CD4-positive, alpha-beta T cell (primary cell): ENCODE measurements at regions not wholly inside any gene's neighbourhood (a gene's known extent, or its start where the extent isn't known, plus 50 kb on each side); places are given as distances from the start of the nearest gene placed in this dataset.

Experiments used
- ATAC-seq: fragments of 200-7000 bp; cut with Tn5 transposase; one replicate; pipeline ENCODE4 v1.10.0; 2022; ENCODE audit warnings: mild to moderate bottlenecking; ENCODE audit not compliant: poor library complexity
- CTCF ChIA-PET: fragments of 350-600 bp; sonication (Branson Sonifier 250); formaldehyde crosslinking; loops from one replicate; lab custom pipeline; 2021; ENCODE audit warnings: antibody characterized with exemption, inconsistent platforms; lab: Charles Lee
- POLR2A ChIA-PET: fragments of 350-600 bp; sonication (Branson Sonifier 250); formaldehyde crosslinking; loops from one replicate; lab custom pipeline; 2021; ENCODE audit warnings: antibody characterized with exemption, inconsistent platforms; lab: Charles Lee
- DNase-seq, 14 experiments: peaks; one replicate each; pipeline ENCODE4 v3.0.0-alpha.2; 2013 to 2020; ENCODE audit warnings: mixed read lengths in 2 of 14
- H3K27ac ChIP-seq, 2 donors: one replicate each; pipeline versions ENCODE4 v1.5.1 to v1.7.0; 2013; ENCODE audit warnings: low read length in 2 of 2, low read depth in 1 of 2, mild to moderate bottlenecking in 1 of 2
- H3K27me3 ChIP-seq, 2 experiments: 1 replicate in 1 of 2; 2 replicates in 1 of 2; pipeline versions ENCODE4 v1.6.1 to v1.7.0; 2013; ENCODE audit warnings: low read length in 2 of 2, control low read depth in 1 of 2, mild to moderate bottlenecking in 1 of 2, moderate library complexity in 1 of 2; ENCODE audit not compliant: insufficient read depth in 2 of 2, control insufficient read depth in 1 of 2
- H3K36me3 ChIP-seq: one replicate; pipeline ENCODE4 v1.6.1; 2013; ENCODE audit warnings: low read length, control low read depth; ENCODE audit not compliant: insufficient read depth
- H3K4me1 ChIP-seq: one replicate; pipeline ENCODE4 v1.6.1; 2013; ENCODE audit warnings: low read length, control low read depth; ENCODE audit not compliant: insufficient read depth
- H3K4me3 ChIP-seq: one replicate; pipeline ENCODE4 v1.5.1; 2013; ENCODE audit warnings: mild to moderate bottlenecking, low read length, moderate library complexity
- H3K9me3 ChIP-seq, 2 experiments: 1 replicate in 1 of 2; 2 replicates in 1 of 2; pipeline versions ENCODE4 v1.6.1 to v1.7.0; 2013; ENCODE audit warnings: low read length in 2 of 2, mild to moderate bottlenecking in 2 of 2, control low read depth in 1 of 2, moderate library complexity in 1 of 2; ENCODE audit not compliant: control insufficient read depth in 1 of 2, insufficient read depth in 1 of 2
- H3K27ac Mint-ChIP-seq: one replicate; pipeline ENCODE4 v1.8.0; 2020; ENCODE audit warnings: mixed read lengths
- H3K27me3 Mint-ChIP-seq: one replicate; pipeline ENCODE4 v1.8.0; 2021; ENCODE audit warnings: mixed read lengths
- H3K36me3 Mint-ChIP-seq: one replicate; pipeline ENCODE4 v1.8.0; 2021; ENCODE audit warnings: low read depth, mixed read lengths
- H3K4me1 Mint-ChIP-seq: one replicate; pipeline ENCODE4 v1.8.0; 2021; ENCODE audit warnings: low read depth, mixed read lengths
- H3K4me3 Mint-ChIP-seq: one replicate; pipeline ENCODE4 v1.8.0; 2020; ENCODE audit warnings: mild to moderate bottlenecking, mixed read lengths
- H3K9me3 Mint-ChIP-seq: one replicate; pipeline ENCODE4 v1.8.0; 2020; ENCODE audit warnings: mixed read lengths
- CTCF ChIP-seq: fragments of 200-600 bp; IDR thresholded peaks from one replicate; pipeline ENCODE4 v1.8.0; 2022; ENCODE audit warnings: antibody characterized with exemption, mild to moderate bottlenecking
- intact Hi-C, 2 experiments: fragments of 100-400 bp; cut with DNase I in 1 of 2; cut with micrococcal nuclease in 1 of 2; formaldehyde crosslinking; loops; one replicate each; pipeline versions ENCODE4 v1.15.1 to v1.9.0; 2023 to 2025; cut with DNase I, micrococcal nuclease

GRCh38 chr3:101984356-101984755 is 135.0 kb downstream of the NFKBIZ start:
- Histone ChIP-seq H3K4me1 (peaks cover 6% of the 10 kb centered on the region), H3K9me3 (no peaks in the 10 kb centered on the region), H3K4me3 (no peak overlapping the region), H3K27ac (no peak overlapping the region), H3K36me3 (no peaks in the 10 kb centered on the region), H3K27me3 (no peaks in the 10 kb centered on the region)
- Mint-ChIP-seq H3K9me3 (peaks cover 3% of the 10 kb centered on the region), H3K27me3 (no peaks in the 10 kb centered on the region), H3K4me3 (no peak overlapping the region), H3K36me3 (no peaks in the 10 kb centered on the region), H3K27ac (no peak overlapping the region), H3K4me1 (peaks cover under 1% of the 10 kb centered on the region)
- POLR2A ChIA-PET: no interaction called here
- intact Hi-C loops: no loop called here
- no peak for TF ChIP-seq CTCF
- DNase-seq: no peak
- CTCF ChIA-PET: no interaction called here
- no peak for ATAC-seq

- Mint-ChIP-seq H3K36me3 (no peaks in the 10 kb centered on the region), H3K4me1 (peaks cover 6% of the 10 kb centered on the region), H3K4me3 (no peak overlapping the region), H3K27me3 (no peaks in the 10 kb centered on the region), H3K27ac (no peak overlapping the region), H3K9me3 (no peaks in the 10 kb centered on the region)
- TF ChIP-seq CTCF: no peak
- ATAC-seq: no peak
- Histone ChIP-seq H3K9me3 (no peaks in the 10 kb centered on the region), H3K27me3 (no peaks in the 10 kb centered on the region), H3K4me1 (peaks cover 6% of the 10 kb centered on the region), H3K36me3 (no peaks in the 10 kb centered on the region), H3K27ac (no peak overlapping the region), H3K4me3 (no peak overlapping the region)
- POLR2A ChIA-PET: no interaction called here
- CTCF ChIA-PET: no interaction called here
- peak in 1 of 14 experiments; percentile 25 for DNase-seq
- intact Hi-C loops: loop anchor here in 1 of 2 experiments (5.0 kb wide), 1 partner anchor 224 kb away; no protein-coding TSS in a partner anchor
Measured at GRCh38 chr3:101988596-101988995, 139.3 kb downstream of the NFKBIZ start.

- H3K4me3 ChIP-seq: no peak overlapping the region
- ChIA-PET POLR2A (no interaction called here), CTCF (no interaction called here)
- TF ChIP-seq CTCF: no peak
- Mint-ChIP-seq H3K9me3 (no peaks in the 10 kb centered on the region), H3K4me1 (peaks cover 6% of the 10 kb centered on the region), H3K36me3 (no peaks in the 10 kb centered on the region), H3K27ac (no peak overlapping the region), H3K27me3 (no peaks in the 10 kb centered on the region), H3K4me3 (no peak overlapping the region)
- no peaks in the 10 kb centered on the region for H3K36me3 ChIP-seq
- H3K27ac ChIP-seq: no peak overlapping the region
- no peaks in the 10 kb centered on the region for H3K27me3 ChIP-seq
- peaks cover 6% of the 10 kb centered on the region for H3K4me1 ChIP-seq
- no peaks in the 10 kb centered on the region for H3K9me3 ChIP-seq
- DNase-seq (no peak), ATAC-seq (no peak)
- intact Hi-C loops: loop anchor here in 1 of 2 experiments (5.0 kb wide), 1 partner anchor 223 kb away; no protein-coding TSS in a partner anchor
Measured at GRCh38 chr3:101989578-101990200, 140.4 kb downstream of the NFKBIZ start.
